CD14-positive monocyte (primary cell): ENCODE measurements at regions not wholly inside any gene's neighbourhood (a gene's known extent, or its start where the extent isn't known, plus 50 kb on each side); places are given as distances from the start of the nearest gene placed in this dataset.
A peak's percentile ranks its signal among the peaks of the same experiment; 100 is the strongest.

Experiments used
- DNase-seq, 3 donors: peaks; one replicate each; pipeline ENCODE4 v3.0.0-alpha.2; 2011 to 2022
- H2AFZ ChIP-seq: 2 replicates; pipeline ENCODE4 v1.6.0; 2012; ENCODE audit warnings: mild to moderate bottlenecking, low read depth, low read length, inconsistent platforms; ENCODE audit not compliant: insufficient read depth, poor library complexity, severe bottlenecking
- H3K27ac ChIP-seq, 2 donors: 1 replicate in 1 of 2; 2 replicates in 1 of 2; pipeline ENCODE4 v1.5.1; 2012 to 2013; ENCODE audit warnings: low read length in 2 of 2, control low read depth in 1 of 2, inconsistent platforms in 1 of 2, low read depth in 1 of 2, mild to moderate bottlenecking in 1 of 2
- H3K27me3 ChIP-seq, 2 donors: one replicate each; pipeline versions ENCODE4 v1.6.0 to v1.6.1; 2011 to 2013; ENCODE audit warnings: low read length in 2 of 2; ENCODE audit not compliant: control insufficient read depth in 2 of 2, insufficient read depth in 2 of 2
- H3K36me3 ChIP-seq, 2 donors: replicated peaks in 1 of 2; 1 replicate in 1 of 2; 2 replicates in 1 of 2; pipeline versions ENCODE4 v1.5.1 to v1.6.1; 2012 to 2013; ENCODE audit warnings: low read length in 2 of 2, control low read depth in 1 of 2, inconsistent platforms in 1 of 2, mild to moderate bottlenecking in 1 of 2; ENCODE audit not compliant: insufficient read depth in 2 of 2, control insufficient read depth in 1 of 2
- H3K4me1 ChIP-seq, 2 donors: 1 replicate in 1 of 2; 2 replicates in 1 of 2; pipeline versions ENCODE4 v1.5.1 to v1.6.1; 2012 to 2013; ENCODE audit warnings: low read length in 2 of 2, control low read depth in 1 of 2, inconsistent platforms in 1 of 2, mild to moderate bottlenecking in 1 of 2, moderate library complexity in 1 of 2; ENCODE audit not compliant: insufficient read depth in 2 of 2, control insufficient read depth in 1 of 2
- H3K4me2 ChIP-seq: replicated peaks from 2 replicates; pipeline ENCODE3; 2012; ENCODE audit warnings: low read length, moderate library complexity, mild to moderate bottlenecking; ENCODE audit not compliant: poor library complexity, severe bottlenecking; ENCODE audit errors: extremely low read depth
- H3K4me3 ChIP-seq, 3 experiments: fragments of 200-600 bp in 1 of 3; sonication (generic) in 1 of 3; replicated peaks in 1 of 3; 1 replicate in 2 of 3; 2 replicates in 1 of 3; pipeline ENCODE4 v1.5.1; 2011 to 2013; ENCODE audit warnings: low read length in 3 of 3, mild to moderate bottlenecking in 3 of 3, control low read depth in 2 of 3, low read depth in 2 of 3, inconsistent platforms in 1 of 3, moderate library complexity in 1 of 3
- H3K79me2 ChIP-seq: 2 replicates; pipeline ENCODE4 v1.6.0; 2012; ENCODE audit warnings: mild to moderate bottlenecking, control low read depth, inconsistent platforms, low read length, moderate library complexity; ENCODE audit not compliant: insufficient read depth
- H3K9ac ChIP-seq: 2 replicates; pipeline ENCODE4 v1.6.0; 2017; ENCODE audit warnings: low read length, mild to moderate bottlenecking; ENCODE audit not compliant: insufficient read depth, poor library complexity, severe bottlenecking
- H3K9me3 ChIP-seq, 2 donors: replicated peaks in 1 of 2; 1 replicate in 1 of 2; 2 replicates in 1 of 2; pipeline versions ENCODE4 v1.5.1 to v1.6.1; 2012 to 2013; ENCODE audit warnings: low read length in 2 of 2, control low read depth in 1 of 2; ENCODE audit not compliant: control insufficient read depth in 1 of 2, insufficient read depth in 1 of 2
- H4K20me1 ChIP-seq: 2 replicates; pipeline ENCODE4 v1.6.0; 2012; ENCODE audit warnings: mild to moderate bottlenecking, low read length, control low read depth, moderate library complexity; ENCODE audit not compliant: insufficient read depth
- H3K27ac Mint-ChIP-seq, 7 donors: one replicate each; pipeline ENCODE4 v1.8.0; 2020; ENCODE audit warnings: mild to moderate bottlenecking in 7 of 7, mixed read lengths in 7 of 7, moderate library complexity in 6 of 7, inconsistent platforms in 2 of 7
- H3K27me3 Mint-ChIP-seq, 3 donors: one replicate each; pipeline ENCODE4 v1.8.0; 2021 to 2022; ENCODE audit warnings: low read depth in 3 of 3, mild to moderate bottlenecking in 3 of 3, mixed read lengths in 3 of 3, moderate library complexity in 3 of 3, inconsistent platforms in 1 of 3
- H3K36me3 Mint-ChIP-seq, 2 donors: one replicate each; pipeline ENCODE4 v1.8.0; 2020; ENCODE audit warnings: mixed read lengths in 2 of 2, inconsistent platforms in 1 of 2, mild to moderate bottlenecking in 1 of 2
- H3K4me1 Mint-ChIP-seq: one replicate; pipeline ENCODE4 v1.8.0; 2020; ENCODE audit warnings: mild to moderate bottlenecking, mixed read lengths
- H3K4me3 Mint-ChIP-seq, 2 donors: one replicate each; pipeline ENCODE4 v1.8.0; 2020; ENCODE audit warnings: mild to moderate bottlenecking in 2 of 2, mixed read lengths in 2 of 2, moderate library complexity in 1 of 2
- H3K9me3 Mint-ChIP-seq, 7 donors: one replicate each; pipeline ENCODE4 v1.8.0; 2020 to 2022; ENCODE audit warnings: mixed read lengths in 7 of 7, mild to moderate bottlenecking in 6 of 7, moderate library complexity in 6 of 7, inconsistent platforms in 2 of 7
- WGBS: methylation state at CpG from one replicate; pipeline ENCODE4 v1.1.5; 2013; ENCODE audit warnings: missing lambda C conversion rate; ENCODE audit not compliant: insufficient coverage; 5-methylcytosine and 5-hydroxymethylcytosine counted together
- intact Hi-C, 2 donors: fragments of 100-400 bp; cut with micrococcal nuclease; formaldehyde crosslinking; loops; one replicate each; pipeline versions ENCODE4 v1.15.0 to v1.15.1; 2023
- TF ChIP-seq, protein P1 (sequence below): fragments of 200-600 bp; IDR thresholded peaks from one replicate; pipeline ENCODE4 v1.8.0; 2022; ENCODE audit warnings: antibody characterized with exemption, mild to moderate bottlenecking

DNA sequence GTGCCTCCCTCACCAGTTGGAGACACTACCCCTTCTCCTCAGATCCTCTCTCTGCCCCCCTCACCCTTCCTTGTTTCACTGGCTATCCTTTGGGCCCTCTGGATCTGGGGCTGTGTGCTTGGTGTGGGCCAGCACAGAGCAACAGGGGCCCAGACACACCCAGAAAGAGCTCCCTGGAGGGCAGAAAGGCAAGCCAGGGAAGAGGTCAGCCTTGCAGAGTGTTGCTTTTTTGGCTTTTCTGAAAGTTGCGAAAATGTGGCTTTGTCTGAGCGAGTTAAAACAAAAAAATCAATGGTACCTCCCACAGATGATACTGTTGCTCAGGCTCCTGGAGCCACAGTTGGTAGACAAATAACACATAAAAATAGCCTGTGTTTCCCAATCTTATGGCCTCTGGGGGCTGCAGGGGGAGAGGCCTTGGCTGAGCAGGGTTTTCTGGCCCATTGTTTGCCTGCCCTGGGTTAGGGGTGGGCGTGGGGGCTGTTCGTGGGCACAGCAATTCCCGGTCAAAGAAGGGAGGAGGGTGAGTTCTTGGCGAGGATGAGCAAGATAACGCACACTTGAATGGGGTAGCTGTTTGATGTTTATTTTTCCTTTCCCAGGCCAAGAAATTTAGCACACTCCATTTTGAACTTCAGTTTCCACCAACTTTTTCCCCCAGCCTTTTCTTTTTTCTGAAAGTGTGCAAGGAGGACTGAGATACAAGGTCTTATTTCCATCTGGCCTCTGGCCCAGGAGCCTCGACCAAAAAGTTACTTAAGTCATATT lies 167.0 kb upstream of the HAAO start:
- Mint-ChIP-seq H3K27me3 (peaks cover 7 to 16% (median 8%) of the 10 kb centered on the region in 3 donors), H3K36me3 (peaks cover 0 to 4% of the 10 kb centered on the region in 2 donors), H3K27ac (peak overlapping the region in 3 of 7 donors; percentile 27 to 70 (median 34)), H3K4me1 (peaks cover 73% of the 10 kb centered on the region), H3K9me3 (no peaks in the 10 kb centered on the region), H3K4me3 (peak overlapping the region in 1 of 2 donors; percentile 11)
- H3K9ac ChIP-seq: no peak overlapping the region
- no peaks in the 10 kb centered on the region for H4K20me1 ChIP-seq
- intact Hi-C loops: loop anchor here in 1 of 2 donors (10.0 kb wide), 1 partner anchor 145 kb away; no protein-coding TSS in a partner anchor
- H2AFZ ChIP-seq: peak overlapping the region; percentile 48
- H3K27me3 ChIP-seq: no peaks in the 10 kb centered on the region
- H3K36me3 ChIP-seq: no peaks in the 10 kb centered on the region
- 0% methylated on average over 2 of the region's 8 CpGs for WGBS
- peaks cover 56 to 67% of the 10 kb centered on the region in 2 donors for H3K4me1 ChIP-seq
- no peak overlapping the region for H3K4me2 ChIP-seq
- no peaks in the 10 kb centered on the region for H3K9me3 ChIP-seq
- H3K4me3 ChIP-seq: no peak overlapping the region
- TF ChIP-seq, protein P1, sequence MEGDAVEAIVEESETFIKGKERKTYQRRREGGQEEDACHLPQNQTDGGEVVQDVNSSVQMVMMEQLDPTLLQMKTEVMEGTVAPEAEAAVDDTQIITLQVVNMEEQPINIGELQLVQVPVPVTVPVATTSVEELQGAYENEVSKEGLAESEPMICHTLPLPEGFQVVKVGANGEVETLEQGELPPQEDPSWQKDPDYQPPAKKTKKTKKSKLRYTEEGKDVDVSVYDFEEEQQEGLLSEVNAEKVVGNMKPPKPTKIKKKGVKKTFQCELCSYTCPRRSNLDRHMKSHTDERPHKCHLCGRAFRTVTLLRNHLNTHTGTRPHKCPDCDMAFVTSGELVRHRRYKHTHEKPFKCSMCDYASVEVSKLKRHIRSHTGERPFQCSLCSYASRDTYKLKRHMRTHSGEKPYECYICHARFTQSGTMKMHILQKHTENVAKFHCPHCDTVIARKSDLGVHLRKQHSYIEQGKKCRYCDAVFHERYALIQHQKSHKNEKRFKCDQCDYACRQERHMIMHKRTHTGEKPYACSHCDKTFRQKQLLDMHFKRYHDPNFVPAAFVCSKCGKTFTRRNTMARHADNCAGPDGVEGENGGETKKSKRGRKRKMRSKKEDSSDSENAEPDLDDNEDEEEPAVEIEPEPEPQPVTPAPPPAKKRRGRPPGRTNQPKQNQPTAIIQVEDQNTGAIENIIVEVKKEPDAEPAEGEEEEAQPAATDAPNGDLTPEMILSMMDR: no peak
- no peaks in the 10 kb centered on the region for H3K79me2 ChIP-seq
- DNase-seq: no peak
- no peak overlapping the region for H3K27ac ChIP-seq

GRCh38 chr2:42958741-42959233 lies 166.4 kb upstream of the HAAO start:
- H3K9me3 ChIP-seq: no peaks in the 10 kb centered on the region
- H2AFZ ChIP-seq: peak overlapping the region; percentile 48
- H3K9me3 Mint-ChIP-seq: no peaks in the 10 kb centered on the region
- no peak overlapping the region for H3K4me2 ChIP-seq
- no peak overlapping the region for H3K27ac ChIP-seq
- H3K4me1 Mint-ChIP-seq: peaks cover 69% of the 10 kb centered on the region
- WGBS: 76% methylated on average over 9 of the region's 10 CpGs
- H3K79me2 ChIP-seq: no peaks in the 10 kb centered on the region
- H3K4me1 ChIP-seq: peaks cover 52 to 63% of the 10 kb centered on the region in 2 donors
- H3K27me3 Mint-ChIP-seq: peaks cover 7 to 16% (median 8%) of the 10 kb centered on the region in 3 donors
- peak overlapping the region in 3 of 7 donors; percentile 27 to 46 (median 34) for H3K27ac Mint-ChIP-seq
- no peaks in the 10 kb centered on the region for H4K20me1 ChIP-seq
- no peak for DNase-seq
- H3K36me3 Mint-ChIP-seq: peaks cover 0 to 4% of the 10 kb centered on the region in 2 donors
- H3K36me3 ChIP-seq: no peaks in the 10 kb centered on the region
- H3K4me3 Mint-ChIP-seq: peak overlapping the region in 1 of 2 donors; percentile 12
- H3K4me3 ChIP-seq: no peak overlapping the region
- TF ChIP-seq, protein P1: no peak
- H3K27me3 ChIP-seq: no peaks in the 10 kb centered on the region
- intact Hi-C loops: no loop called here
- no peak overlapping the region for H3K9ac ChIP-seq
